ENCODE measurements at regions not wholly inside any gene's neighbourhood (a gene's known extent, or its start where the extent isn't known, plus 50 kb on each side); places are given as distances from the start of the nearest gene placed in this dataset.

- no peak for TF ChIP-seq POLR2A (IDR thresholded peaks at IDR 0.05)
- TF ChIP-seq CTCF (IDR thresholded peaks at IDR 0.05) = no peak
Measured at GRCh38 chr6:15715851-15716250, 53.0 kb upstream of the DTNBP1 start.

Data from body of pancreas (tissue), 4 donors.